SK-N-MC (cell line): ENCODE measurements at regions not wholly inside any gene's neighbourhood (a gene's known extent, or its start where the extent isn't known, plus 50 kb on each side); places are given as distances from the start of the nearest gene placed in this dataset.

ENCODE experiments used
- EZH2 ChIP-seq: fragments of 200-600 bp; sonication (generic); IDR thresholded peaks from one replicate; pipeline ENCODE4 v1.6.1; 2017; ENCODE audit warnings: antibody characterized with exemption
- FOXP2 ChIP-seq: optimal IDR thresholded peaks from 2 replicates; pipeline ENCODE3; 2011; ENCODE audit warnings: mild to moderate bottlenecking, moderate library complexity; ENCODE audit not compliant: insufficient read depth; ENCODE audit errors: extremely low read length, control extremely low read depth
- POLR2AphosphoS5 ChIP-seq: IDR thresholded peaks from 2 replicates; pipeline ENCODE4 v1.6.1; 2012; ENCODE audit warnings: mild to moderate bottlenecking, low read depth, low read length, borderline replicate concordance

DNA sequence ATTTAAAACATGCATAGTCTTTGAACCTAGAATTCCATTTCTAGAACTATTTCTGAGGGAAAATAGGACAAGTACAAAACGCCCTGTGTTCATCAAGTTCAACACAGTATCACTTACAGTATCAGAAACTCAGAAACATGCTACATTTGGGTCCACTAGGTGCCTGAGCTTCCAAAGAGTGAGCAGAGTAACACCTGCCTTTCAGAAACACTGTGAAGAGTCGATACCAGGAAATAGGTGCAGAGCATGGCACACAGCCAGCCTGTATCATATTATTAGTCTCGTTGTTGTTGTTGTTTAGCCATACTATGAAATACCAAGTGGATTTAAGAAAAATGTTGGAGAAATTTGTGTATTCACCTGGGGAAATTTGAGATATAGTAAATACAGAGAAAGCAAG is 392.1 kb upstream of the MGMT start:
- TF ChIP-seq POLR2AphosphoS5 (no peak), EZH2 (no peak), FOXP2 (no peak)
